ENCODE measurements at regions not wholly inside any gene's neighbourhood (a gene's known extent, or its start where the extent isn't known, plus 50 kb on each side); places are given as distances from the start of the nearest gene placed in this dataset.

GRCh38 chr18:41765460-41765859 lies 189.6 kb upstream of the PIK3C3 start:
- TF ChIP-seq CTCF (conservative IDR thresholded peaks at IDR 0.05 in 1 of 2, IDR thresholded peaks at IDR 0.05 in 1 of 2; ENCODE audit: extremely low read depth in 1 of 2, insufficient read depth in 1 of 2, low read depth in 1 of 2, low read length in 2 of 2): no peak
- no peak for TF ChIP-seq EZH2 (IDR thresholded peaks at IDR 0.05; ENCODE audit: borderline replicate concordance, low read length)
